SU-DHL-6 (cell line): ENCODE measurements at regions not wholly inside any gene's neighbourhood (a gene's known extent, or its start where the extent isn't known, plus 50 kb on each side); places are given as distances from the start of the nearest gene placed in this dataset.

Experiments
- H2AFZ ChIP-seq: fragments of 200-600 bp; sonication (generic); 2 replicates; pipeline ENCODE4 v1.6.1; 2014; ENCODE audit warnings: low read depth, mild to moderate bottlenecking, moderate library complexity, mixed read lengths, antibody characterized with exemption, low read length; ENCODE audit not compliant: severe bottlenecking
- H3F3A ChIP-seq: fragments of 200-600 bp; shearing (Covaris generic); 2 replicates; pipeline ENCODE4 v1.6.0; 2016; ENCODE audit warnings: antibody characterized with exemption, mild to moderate bottlenecking; ENCODE audit not compliant: insufficient read depth
- H3K27ac ChIP-seq: fragments of 200-600 bp; sonication (generic); 2 replicates; pipeline ENCODE4 v1.5.1; 2016; ENCODE audit warnings: low read depth, mild to moderate bottlenecking, low read length, moderate library complexity, mixed read lengths
- H3K27me3 ChIP-seq: fragments of 200-600 bp; sonication (generic), shearing (Covaris generic); 2 replicates; pipeline ENCODE4 v1.6.0; 2014; ENCODE audit warnings: mild to moderate bottlenecking, low read length
- H3K36me3 ChIP-seq: fragments of 200-600 bp; sonication (generic); 2 replicates; pipeline ENCODE4 v1.6.1; 2014; ENCODE audit warnings: mild to moderate bottlenecking, low read length, mixed read lengths
- H3K4me2 ChIP-seq: fragments of 300-600, 200-600 bp; shearing (Covaris generic), sonication (generic); 2 replicates; pipeline ENCODE4 v1.6.0; 2014; ENCODE audit warnings: low read length, low read depth, mild to moderate bottlenecking; ENCODE audit not compliant: poor library complexity, severe bottlenecking
- H3K4me3 ChIP-seq: fragments of 200-600 bp; sonication (generic); 2 replicates; pipeline ENCODE4 v1.5.1; 2014; ENCODE audit warnings: antibody characterized with exemption, low read length, mild to moderate bottlenecking, mixed read lengths; ENCODE audit not compliant: insufficient read depth, poor library complexity, severe bottlenecking
- H3K79me2 ChIP-seq: fragments of 200-600 bp; sonication (generic); 2 replicates; pipeline ENCODE4 v1.6.1; 2014; ENCODE audit warnings: mild to moderate bottlenecking, low read length, moderate library complexity; ENCODE audit not compliant: insufficient read depth
- H3K9ac ChIP-seq: fragments of 200-600 bp; sonication (generic); 2 replicates; pipeline ENCODE4 v1.7.0; 2014; ENCODE audit warnings: mild to moderate bottlenecking, low read length
- H3K9me2 ChIP-seq: fragments of 200-600 bp; sonication (generic); replicated peaks from 2 replicates; pipeline ENCODE4 v1.6.1; 2014; ENCODE audit warnings: low read length; ENCODE audit not compliant: insufficient read depth
- H3K9me3 ChIP-seq: fragments of 200-600 bp; sonication (generic); 2 replicates; pipeline ENCODE4 v1.6.1; 2014; ENCODE audit warnings: low read length, mixed read lengths; ENCODE audit not compliant: insufficient read depth
- H4K20me1 ChIP-seq: fragments of 200-600 bp; sonication (generic); 2 replicates; pipeline ENCODE4 v1.6.1; 2014; ENCODE audit warnings: low read depth, mild to moderate bottlenecking, antibody characterized with exemption, low read length, moderate library complexity, mixed read lengths
- EZH2phosphoT487 ChIP-seq: fragments of 200-600 bp; sonication (generic), shearing (Covaris generic); conservative IDR thresholded peaks from 2 replicates; pipeline ENCODE4 v1.6.1; 2018; ENCODE audit warnings: mild to moderate bottlenecking, antibody characterized with exemption, low read length, moderate library complexity, mixed read lengths
- TF ChIP-seq, protein P1 (sequence below): fragments of 200-600 bp; sonication (generic); IDR thresholded peaks from one replicate; pipeline ENCODE4 v1.5.1; 2017; ENCODE audit warnings: antibody characterized with exemption, mild to moderate bottlenecking, low read length, moderate library complexity; ENCODE audit not compliant: insufficient read depth, poor library complexity, severe bottlenecking

DNA sequence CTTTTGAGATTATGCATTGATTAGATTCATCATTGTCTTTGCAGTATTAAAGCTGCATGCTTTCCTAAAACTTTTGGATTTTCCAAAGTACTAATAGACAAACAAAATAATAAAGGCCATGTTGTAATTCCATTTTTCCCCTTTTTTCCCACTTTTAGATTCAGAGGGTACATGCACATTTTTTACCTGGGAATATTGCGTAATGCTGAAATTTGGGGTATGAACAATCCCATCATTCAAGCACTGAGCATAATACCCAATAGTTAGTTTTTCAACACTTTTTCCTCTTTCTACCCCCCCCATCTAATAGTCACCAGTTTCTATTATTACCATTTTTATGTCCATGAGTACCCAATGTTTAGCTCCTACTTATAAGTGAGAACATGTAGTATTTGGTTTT lies 1863.6 kb downstream of the STIM2 start:
- H3K27ac ChIP-seq: no peak overlapping the region
- H3K9ac ChIP-seq: no peak overlapping the region
- no peaks in the 10 kb centered on the region for H4K20me1 ChIP-seq
- H3F3A ChIP-seq: no peaks in the 10 kb centered on the region
- H3K4me3 ChIP-seq: no peak overlapping the region
- H3K9me3 ChIP-seq: no peaks in the 10 kb centered on the region
- H3K79me2 ChIP-seq: no peaks in the 10 kb centered on the region
- no peak overlapping the region for H2AFZ ChIP-seq
- H3K36me3 ChIP-seq: no peaks in the 10 kb centered on the region
- no peak overlapping the region for H3K4me2 ChIP-seq
- TF ChIP-seq, protein P1, sequence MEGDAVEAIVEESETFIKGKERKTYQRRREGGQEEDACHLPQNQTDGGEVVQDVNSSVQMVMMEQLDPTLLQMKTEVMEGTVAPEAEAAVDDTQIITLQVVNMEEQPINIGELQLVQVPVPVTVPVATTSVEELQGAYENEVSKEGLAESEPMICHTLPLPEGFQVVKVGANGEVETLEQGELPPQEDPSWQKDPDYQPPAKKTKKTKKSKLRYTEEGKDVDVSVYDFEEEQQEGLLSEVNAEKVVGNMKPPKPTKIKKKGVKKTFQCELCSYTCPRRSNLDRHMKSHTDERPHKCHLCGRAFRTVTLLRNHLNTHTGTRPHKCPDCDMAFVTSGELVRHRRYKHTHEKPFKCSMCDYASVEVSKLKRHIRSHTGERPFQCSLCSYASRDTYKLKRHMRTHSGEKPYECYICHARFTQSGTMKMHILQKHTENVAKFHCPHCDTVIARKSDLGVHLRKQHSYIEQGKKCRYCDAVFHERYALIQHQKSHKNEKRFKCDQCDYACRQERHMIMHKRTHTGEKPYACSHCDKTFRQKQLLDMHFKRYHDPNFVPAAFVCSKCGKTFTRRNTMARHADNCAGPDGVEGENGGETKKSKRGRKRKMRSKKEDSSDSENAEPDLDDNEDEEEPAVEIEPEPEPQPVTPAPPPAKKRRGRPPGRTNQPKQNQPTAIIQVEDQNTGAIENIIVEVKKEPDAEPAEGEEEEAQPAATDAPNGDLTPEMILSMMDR: no peak
- no peak for TF ChIP-seq EZH2phosphoT487
- H3K27me3 ChIP-seq: no peaks in the 10 kb centered on the region
- H3K9me2 ChIP-seq: no peaks in the 10 kb centered on the region

DNA sequence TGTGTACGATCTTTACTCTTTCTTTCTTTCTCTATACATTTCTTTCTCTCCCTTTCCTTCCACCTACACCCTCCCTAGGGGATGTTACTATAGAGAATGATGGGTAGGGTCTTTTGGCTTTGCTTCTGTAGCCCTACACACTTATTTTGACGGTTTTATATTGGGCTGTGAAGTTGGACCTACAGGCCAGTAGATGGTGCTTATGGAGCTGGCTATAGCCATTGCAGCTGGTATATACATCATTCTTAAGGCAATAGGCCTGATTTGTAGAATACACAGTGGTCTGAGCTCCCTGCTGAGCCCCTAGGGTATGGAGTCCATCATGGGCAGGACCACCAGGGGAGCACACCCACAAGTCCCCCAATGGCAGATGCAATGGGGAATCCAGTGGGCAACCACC lies 1869.7 kb downstream of the STIM2 start:
- no peaks in the 10 kb centered on the region for H4K20me1 ChIP-seq
- H3K9me2 ChIP-seq: no peaks in the 10 kb centered on the region
- no peaks in the 10 kb centered on the region for H3K27me3 ChIP-seq
- no peak overlapping the region for H3K9ac ChIP-seq
- H3K27ac ChIP-seq: no peak overlapping the region
- H3K4me2 ChIP-seq: no peak overlapping the region
- H3K4me3 ChIP-seq: no peak overlapping the region
- H3F3A ChIP-seq: no peaks in the 10 kb centered on the region
- no peaks in the 10 kb centered on the region; the same call in 1 of the 2 replicates for H3K9me3 ChIP-seq
- H3K79me2 ChIP-seq: no peaks in the 10 kb centered on the region
- no peaks in the 10 kb centered on the region for H3K36me3 ChIP-seq
- H2AFZ ChIP-seq: no peak overlapping the region
- TF ChIP-seq EZH2phosphoT487: no peak
- TF ChIP-seq, protein P1: no peak

DNA sequence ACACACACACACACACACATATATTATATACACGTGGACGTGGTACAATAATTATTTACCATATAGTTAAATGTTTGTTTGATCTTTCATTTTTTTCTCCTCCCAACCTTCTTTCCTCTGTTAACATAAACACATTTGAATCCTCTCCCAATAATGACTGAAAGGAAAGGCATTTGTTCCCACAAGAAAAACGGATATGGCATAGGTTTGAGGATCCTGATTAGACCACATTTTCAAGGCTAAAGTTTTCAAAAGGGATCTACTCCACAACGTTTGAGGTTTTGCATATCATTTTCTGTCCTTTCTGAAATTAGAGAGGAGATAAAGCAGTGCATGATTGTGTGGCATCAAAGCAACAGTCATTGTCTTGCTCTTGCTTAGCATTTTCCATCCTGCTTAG lies 1883.4 kb downstream of the STIM2 start:
- H3F3A ChIP-seq: no peaks in the 10 kb centered on the region

More for the DNA sequence above, 1883.4 kb downstream of the STIM2 start:
- no peak overlapping the region for H3K9ac ChIP-seq
- no peaks in the 10 kb centered on the region for H3K79me2 ChIP-seq
- H3K4me3 ChIP-seq: no peak overlapping the region
- H3K36me3 ChIP-seq: no peaks in the 10 kb centered on the region
- H3K9me2 ChIP-seq: no peaks in the 10 kb centered on the region
- no peaks in the 10 kb centered on the region for H3K9me3 ChIP-seq
- no peaks in the 10 kb centered on the region for H4K20me1 ChIP-seq
- TF ChIP-seq, protein P1: no peak
- no peak for TF ChIP-seq EZH2phosphoT487
- H3K27me3 ChIP-seq: no peaks in the 10 kb centered on the region
- no peak overlapping the region for H3K4me2 ChIP-seq
- peak overlapping the region; percentile 77 for H2AFZ ChIP-seq
- no peak overlapping the region for H3K27ac ChIP-seq
